HepG2 (cell line): ENCODE measurements at regions not wholly inside any gene's neighbourhood (a gene's known extent, or its start where the extent isn't known, plus 50 kb on each side); places are given as distances from the start of the nearest gene placed in this dataset.

Experiments
- MEIS1 ChIP-seq: sonication (generic); formaldehyde crosslinking; IDR thresholded peaks from 2 replicates; pipeline ENCODE4 v1.9.0; 2021; ENCODE audit warnings: mild to moderate bottlenecking, missing genetic modification reagents, moderate library complexity, borderline replicate concordance
- SRF ChIP-seq: IDR thresholded peaks from 2 replicates; pipeline ENCODE4 v1.6.1; 2011; ENCODE audit warnings: mild to moderate bottlenecking, low read depth, low read length, moderate library complexity
- TIGD3 ChIP-seq: sonication (generic); formaldehyde crosslinking; IDR thresholded peaks from 2 replicates; pipeline ENCODE4 v1.5.1; 2020; ENCODE audit warnings: mild to moderate bottlenecking, missing genetic modification reagents, borderline replicate concordance
- ZBTB2 ChIP-seq: sonication (generic); formaldehyde crosslinking; IDR thresholded peaks from 2 replicates; pipeline ENCODE4 v1.8.0; 2022; ENCODE audit warnings: low read depth, missing genetic modification reagents

GRCh38 chr9:90441814-90442213 lies 200.8 kb downstream of the DIRAS2 start:
- TF ChIP-seq MEIS1 (no peak), ZBTB2 (no peak), TIGD3 (no peak), SRF (no peak)
